ENCODE measurements at regions not wholly inside any gene's neighbourhood (a gene's known extent, or its start where the extent isn't known, plus 50 kb on each side); places are given as distances from the start of the nearest gene placed in this dataset.
"Not testable (repeated sequence)": the region's sequence is repeated elsewhere in the genome, so short reads cannot be mapped to it uniquely, and the experiment has no call there.

- DNase-seq, result no peak
Observed at GRCh38 chr6:15001326-15001910, 244.5 kb upstream of the JARID2 start.

GRCh38 chr6:15008269-15008668 lies 237.6 kb upstream of the JARID2 start:
- no peak for DNase-seq

- no peak for DNase-seq
Observed at GRCh38 chr6:15014958-15015357, 230.9 kb upstream of the JARID2 start.

GRCh38 chr6:15016813-15017212 lies 229.1 kb upstream of the JARID2 start:
- DNase-seq, result no peak

- DNase-seq, result peak; percentile 19
Observed at GRCh38 chr6:15017261-15017660, 228.6 kb upstream of the JARID2 start.

- DNase-seq, result no peak
Observed at GRCh38 chr6:15017803-15018202, 228.1 kb upstream of the JARID2 start.

GRCh38 chr6:15020119-15020770 lies 225.6 kb upstream of the JARID2 start:
- no peak for DNase-seq

GRCh38 chr6:15021074-15021473 lies 224.8 kb upstream of the JARID2 start:
- DNase-seq, result no peak

GRCh38 chr6:15023018-15023417 lies 222.9 kb upstream of the JARID2 start:
- DNase-seq, result not testable (repeated sequence)

GRCh38 chr6:15023448-15023847 lies 222.4 kb upstream of the JARID2 start:
- peak; percentile 23 for DNase-seq

GRCh38 chr6:15025446-15025845 lies 220.4 kb upstream of the JARID2 start:
- no peak for DNase-seq

GRCh38 chr6:15026832-15027231 lies 219.0 kb upstream of the JARID2 start:
- DNase-seq, result no peak

- DNase-seq, result no peak
Observed at GRCh38 chr6:15027472-15027871, 218.4 kb upstream of the JARID2 start.

GRCh38 chr6:15032015-15032414 lies 213.9 kb upstream of the JARID2 start:
- DNase-seq, result no peak

- DNase-seq, result no peak
Observed at GRCh38 chr6:15033850-15034203, 212.0 kb upstream of the JARID2 start.

- DNase-seq, result no peak
Observed at GRCh38 chr6:15036690-15037245, 209.1 kb upstream of the JARID2 start.

GRCh38 chr6:15037253-15037652 lies 208.6 kb upstream of the JARID2 start:
- DNase-seq, result no peak

- no peak for DNase-seq
Observed at GRCh38 chr6:15038013-15038791, 207.7 kb upstream of the JARID2 start.

- DNase-seq, result no peak
Observed at GRCh38 chr6:15039136-15039535, 206.7 kb upstream of the JARID2 start.

GRCh38 chr6:15042938-15043337 lies 202.9 kb upstream of the JARID2 start:
- DNase-seq, result no peak

GRCh38 chr6:15044146-15044882 lies 201.6 kb upstream of the JARID2 start:
- DNase-seq, result no peak

- no peak for DNase-seq
Observed at GRCh38 chr6:15044948-15045347, 200.9 kb upstream of the JARID2 start.

GRCh38 chr6:15046751-15047150 lies 199.1 kb upstream of the JARID2 start:
- no peak for DNase-seq

Data from CD4-positive, alpha-beta T cell treated with Interleukin-15 for 1 hour (primary cell).